Loucy (cell line): ENCODE measurements at regions not wholly inside any gene's neighbourhood (a gene's known extent, or its start where the extent isn't known, plus 50 kb on each side); places are given as distances from the start of the nearest gene placed in this dataset.
A peak's percentile ranks its signal among the peaks of the same experiment; 100 is the strongest.

Source experiments
- H2AFZ ChIP-seq: fragments of 200-600 bp; sonication (generic); 2 replicates; pipeline ENCODE4 v1.6.0; 2016; ENCODE audit warnings: antibody characterized with exemption, mild to moderate bottlenecking, low read length, moderate library complexity
- H3F3A ChIP-seq: fragments of 200-600 bp; 2 replicates; pipeline ENCODE4 v1.6.0; 2016; ENCODE audit warnings: antibody characterized with exemption, low read depth, mild to moderate bottlenecking
- H3K27me3 ChIP-seq: fragments of 200-600 bp; sonication (generic); 2 replicates; pipeline ENCODE4 v1.6.1; 2014; ENCODE audit warnings: low read length, mild to moderate bottlenecking; ENCODE audit not compliant: insufficient read depth, poor library complexity, severe bottlenecking
- H3K36me3 ChIP-seq: fragments of 200-600 bp; sonication (generic); 2 replicates; pipeline ENCODE4 v1.6.1; 2016; ENCODE audit warnings: low read length; ENCODE audit not compliant: insufficient read depth
- H3K4me1 ChIP-seq: fragments of 200-600 bp; sonication (generic); 2 replicates; pipeline ENCODE4 v1.5.1; 2014; ENCODE audit warnings: low read length, mild to moderate bottlenecking; ENCODE audit not compliant: insufficient read depth, poor library complexity, severe bottlenecking
- H3K4me2 ChIP-seq: fragments of 200-600 bp; sonication (generic); 2 replicates; pipeline ENCODE4 v1.6.0; 2014; ENCODE audit warnings: antibody characterized with exemption, low read length, low read depth, mild to moderate bottlenecking; ENCODE audit not compliant: poor library complexity, severe bottlenecking
- H3K4me3 ChIP-seq: fragments of 200-600 bp; sonication (generic); 2 replicates; pipeline ENCODE4 v1.5.1; 2014; ENCODE audit warnings: low read length, mild to moderate bottlenecking, mixed read lengths; ENCODE audit not compliant: poor library complexity, severe bottlenecking
- H3K79me2 ChIP-seq: fragments of 200-600 bp; sonication (generic); 2 replicates; pipeline ENCODE4 v1.6.1; 2014; ENCODE audit warnings: low read length; ENCODE audit not compliant: insufficient read depth
- H3K9ac ChIP-seq: fragments of 200-600 bp; sonication (generic); 2 replicates; pipeline ENCODE4 v1.6.0; 2014; ENCODE audit warnings: mild to moderate bottlenecking, low read depth, low read length, moderate library complexity; ENCODE audit not compliant: poor library complexity, severe bottlenecking
- H3K9me2 ChIP-seq: fragments of 200-600 bp; sonication (generic); replicated peaks from 2 replicates; pipeline ENCODE4 v1.6.1; 2016; ENCODE audit warnings: low read depth, low read length, mixed read lengths
- H3K9me3 ChIP-seq: fragments of 200-600 bp; sonication (generic); 2 replicates; pipeline ENCODE4 v1.6.1; 2014; ENCODE audit warnings: mild to moderate bottlenecking, antibody characterized with exemption, low read length, low read depth; ENCODE audit not compliant: insufficient read depth
- H4K20me1 ChIP-seq: fragments of 200-600 bp; sonication (generic); 2 replicates; pipeline ENCODE4 v1.6.0; 2014; ENCODE audit warnings: antibody characterized with exemption, low read length, mild to moderate bottlenecking; ENCODE audit not compliant: insufficient read depth, poor library complexity, severe bottlenecking
- EZH2phosphoT487 ChIP-seq: fragments of 200-600 bp; IDR thresholded peaks from 2 replicates; pipeline ENCODE4 v1.6.1; 2018; ENCODE audit warnings: antibody characterized with exemption, mild to moderate bottlenecking, moderate library complexity, borderline replicate concordance
- TF ChIP-seq, protein P1 (sequence below): fragments of 200-600 bp; sonication (generic); conservative IDR thresholded peaks from 2 replicates; pipeline ENCODE4 v1.5.1; 2014; ENCODE audit warnings: mild to moderate bottlenecking, antibody characterized with exemption, low read length

GRCh38 chr2:128526455-128526976 lies 207.8 kb upstream of the HS6ST1 start:
- Histone ChIP-seq H4K20me1 (no peaks in the 10 kb centered on the region), H3K9ac (peak overlapping the region; percentile 46), H3K9me2 (no peaks in the 10 kb centered on the region), H3K27me3 (no peaks in the 10 kb centered on the region), H2AFZ (no peak overlapping the region), H3F3A (no peaks in the 10 kb centered on the region), H3K9me3 (no peaks in the 10 kb centered on the region), H3K4me3 (no peak overlapping the region), H3K4me1 (peaks cover 47% of the 10 kb centered on the region), H3K36me3 (no peaks in the 10 kb centered on the region), H3K4me2 (no peak overlapping the region), H3K79me2 (no peaks in the 10 kb centered on the region)
- no peak for TF ChIP-seq EZH2phosphoT487
- TF ChIP-seq, protein P1, sequence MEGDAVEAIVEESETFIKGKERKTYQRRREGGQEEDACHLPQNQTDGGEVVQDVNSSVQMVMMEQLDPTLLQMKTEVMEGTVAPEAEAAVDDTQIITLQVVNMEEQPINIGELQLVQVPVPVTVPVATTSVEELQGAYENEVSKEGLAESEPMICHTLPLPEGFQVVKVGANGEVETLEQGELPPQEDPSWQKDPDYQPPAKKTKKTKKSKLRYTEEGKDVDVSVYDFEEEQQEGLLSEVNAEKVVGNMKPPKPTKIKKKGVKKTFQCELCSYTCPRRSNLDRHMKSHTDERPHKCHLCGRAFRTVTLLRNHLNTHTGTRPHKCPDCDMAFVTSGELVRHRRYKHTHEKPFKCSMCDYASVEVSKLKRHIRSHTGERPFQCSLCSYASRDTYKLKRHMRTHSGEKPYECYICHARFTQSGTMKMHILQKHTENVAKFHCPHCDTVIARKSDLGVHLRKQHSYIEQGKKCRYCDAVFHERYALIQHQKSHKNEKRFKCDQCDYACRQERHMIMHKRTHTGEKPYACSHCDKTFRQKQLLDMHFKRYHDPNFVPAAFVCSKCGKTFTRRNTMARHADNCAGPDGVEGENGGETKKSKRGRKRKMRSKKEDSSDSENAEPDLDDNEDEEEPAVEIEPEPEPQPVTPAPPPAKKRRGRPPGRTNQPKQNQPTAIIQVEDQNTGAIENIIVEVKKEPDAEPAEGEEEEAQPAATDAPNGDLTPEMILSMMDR: no peak

GRCh38 chr2:128528133-128528532 lies 209.5 kb upstream of the HS6ST1 start:
- H3K27me3 ChIP-seq: no peaks in the 10 kb centered on the region
- H3K79me2 ChIP-seq: no peaks in the 10 kb centered on the region
- TF ChIP-seq, protein P1: no peak
- TF ChIP-seq EZH2phosphoT487: no peak
- no peak overlapping the region for H2AFZ ChIP-seq
- H3K4me2 ChIP-seq: no peak overlapping the region
- no peak overlapping the region for H3K4me3 ChIP-seq
- peaks cover 39% of the 10 kb centered on the region for H3K4me1 ChIP-seq
- H4K20me1 ChIP-seq: no peaks in the 10 kb centered on the region
- H3K9me3 ChIP-seq: no peaks in the 10 kb centered on the region
- no peak overlapping the region for H3K9ac ChIP-seq
- no peaks in the 10 kb centered on the region for H3F3A ChIP-seq
- H3K36me3 ChIP-seq: no peaks in the 10 kb centered on the region
- no peaks in the 10 kb centered on the region for H3K9me2 ChIP-seq

DNA sequence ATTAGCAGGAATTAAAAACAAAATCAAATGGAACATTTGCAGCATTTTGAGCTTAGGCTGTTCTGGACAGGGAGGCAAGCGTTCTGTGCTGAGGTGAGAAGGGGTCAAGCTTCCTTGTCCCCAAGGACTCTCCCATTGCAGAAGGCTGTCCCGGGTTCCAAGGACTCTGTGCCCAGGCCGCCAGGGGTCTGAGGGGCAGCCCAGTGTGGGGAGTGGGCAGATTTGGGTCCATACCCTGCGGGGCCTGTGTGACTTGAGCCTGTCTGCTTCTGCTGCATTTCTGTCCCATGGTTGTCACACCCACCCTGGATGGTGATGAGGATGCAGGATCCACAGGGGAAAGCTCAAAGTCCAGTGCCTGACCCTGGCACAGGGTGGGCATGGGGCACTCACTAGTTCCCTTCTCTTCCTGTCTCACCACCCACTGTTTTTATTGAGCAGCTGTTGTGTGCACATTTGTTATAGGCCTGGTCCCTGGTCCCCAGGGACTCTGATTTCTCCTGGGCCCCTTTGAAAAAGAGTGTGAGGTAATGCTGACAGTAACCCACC lies 211.4 kb upstream of the HS6ST1 start:
- H3K27me3 ChIP-seq: no peaks in the 10 kb centered on the region
- peaks cover 54% of the 10 kb centered on the region for H3K4me1 ChIP-seq
- H4K20me1 ChIP-seq: no peaks in the 10 kb centered on the region
- no peaks in the 10 kb centered on the region for H3K9me3 ChIP-seq
- H3K4me2 ChIP-seq: no peak overlapping the region
- no peaks in the 10 kb centered on the region for H3K79me2 ChIP-seq
- H3K4me3 ChIP-seq: no peak overlapping the region
- peak overlapping the region; percentile 25 for H3K9ac ChIP-seq
- no peaks in the 10 kb centered on the region for H3K9me2 ChIP-seq
- TF ChIP-seq EZH2phosphoT487: no peak
- TF ChIP-seq, protein P1: no peak
- H3K36me3 ChIP-seq: no peaks in the 10 kb centered on the region
- no peaks in the 10 kb centered on the region for H3F3A ChIP-seq
- no peak overlapping the region for H2AFZ ChIP-seq
